Heart left ventricle (tissue), 16 donors: ENCODE measurements at regions not wholly inside any gene's neighbourhood (a gene's known extent, or its start where the extent isn't known, plus 50 kb on each side); places are given as distances from the start of the nearest gene placed in this dataset.
"Not testable (repeated sequence)": the region's sequence is repeated elsewhere in the genome, so short reads cannot be mapped to it uniquely, and the experiment has no call there.

Source experiments
- ATAC-seq, 4 donors: fragments of 200-7000 bp; cut with Tn5 transposase; one replicate each; pipeline ENCODE4 v1.9.1; 2020 to 2022; ENCODE audit warnings: moderate library complexity in 4 of 4, mild to moderate bottlenecking in 3 of 4, moderate number of reproducible peaks in 1 of 4
- DNase-seq, 5 donors: peaks; one replicate each; pipeline ENCODE4 v3.0.0-alpha.2; 2020
- H3K27ac ChIP-seq, 12 donors: fragments of 200-600 bp; sonication (generic) in 4 of 12; one replicate each; pipeline versions ENCODE4 v1.5.0 to v1.8.0; 2016 to 2022; ENCODE audit warnings: mild to moderate bottlenecking in 2 of 12
- H3K27me3 ChIP-seq, 9 donors: fragments of 200-600 bp; sonication (generic) in 2 of 9; one replicate each; pipeline versions ENCODE4 v1.5.1 to v1.8.0; 2016 to 2022; ENCODE audit warnings: mild to moderate bottlenecking in 3 of 9
- H3K36me3 ChIP-seq, 9 donors: fragments of 200-600 bp; sonication (generic) in 2 of 9; one replicate each; pipeline versions ENCODE4 v1.5.0 to v1.8.0; 2018 to 2022; ENCODE audit warnings: mild to moderate bottlenecking in 2 of 9
- H3K4me1 ChIP-seq, 12 donors: fragments of 200-600 bp; sonication (generic) in 4 of 12; one replicate each; pipeline versions ENCODE4 v1.5.0 to v1.8.0; 2016 to 2022; ENCODE audit warnings: mild to moderate bottlenecking in 3 of 12
- H3K4me3 ChIP-seq, 12 donors: fragments of 200-600 bp; sonication (generic) in 4 of 12; one replicate each; pipeline versions ENCODE4 v1.5.0 to v1.8.0; 2017 to 2022; ENCODE audit warnings: mild to moderate bottlenecking in 9 of 12, moderate library complexity in 4 of 12
- H3K9me3 ChIP-seq, 12 donors: fragments of 200-600 bp; sonication (generic) in 4 of 12; one replicate each; pipeline versions ENCODE4 v1.5.0 to v1.8.0; 2016 to 2022; ENCODE audit warnings: mild to moderate bottlenecking in 1 of 12
- WGBS, 4 donors: extraction: QIAGEN DNeasy Blood & Tissue Kit in 2 of 4; methylation state at CpG; one replicate each; pipeline versions ENCODE4 v1.1.5 to v1.1.7; 2013 to 2018; 5-methylcytosine and 5-hydroxymethylcytosine counted together
- intact Hi-C, 10 donors: fragments of 100-400 bp; cut with DNase I; formaldehyde crosslinking; loops; one replicate each; pipeline versions ENCODE4 v1.11.1 to v1.14.2; 2022
- TF ChIP-seq, protein P1 (sequence below), 12 donors: fragments of 200-600 bp; sonication (generic) in 4 of 12; IDR thresholded peaks; one replicate each; pipeline versions ENCODE4 v1.5.0 to v1.8.0; 2018 to 2022; ENCODE audit warnings: antibody characterized with exemption in 12 of 12, mild to moderate bottlenecking in 5 of 12
- donor health status: ischemic (EF 13 %, LVEDD 7.1; RV severe dilation, severe dysfunction).
- donor health status: healthy with polysubstance abuse.
- donor health status: DM: no; HTN: yes; CAD: no.
- donor health status: DM: no; HTN: no; CAD: no.
- donor health status: ischemic (EF 25% LVEDD 6.9; RV normal size, moderate dysfunction).
- donor health status: ischemic (EF 25% LVEDD 5.7; RV mildly dilated, moderate dysfunction).
- donor health status: healthy.
- donor health status: DM: yes; HTN: yes; CAD: no.
- donor health status: ischemic (EF 35%, LVEDD 5.7; RV mildly dilated, moderate dysfunction).
- donor health status: nonischemic (EF 11% LVEDD 7.7; RV severe dilation, severe dysfunction).
- donor health status: DM: yes; HTN: yes; CAD: no.
- donor health status: PGD.
- donor health status: ischemic (EF 29% LVEDD 5.4; RV normal size, mild dysfunction).
- donor health status: nonischemic (EF 23%, LVEDD 6.1; RV moderate dilation, normal function).

- H3K36me3 ChIP-seq, intact Hi-C loops, H3K4me3 ChIP-seq, H3K27ac ChIP-seq, H3K27me3 ChIP-seq, H3K4me1 ChIP-seq, ATAC-seq, H3K9me3 ChIP-seq: not testable (repeated sequence)
- 18 to 44% methylated on average over 3 of the region's 17 CpGs; no CpG with 5 or more reads in 2 of the 4 donors for WGBS, 4 donors
- DNase-seq, result peak in 1 of 5 donors; percentile 6
Measured at GRCh38 chr9:39744898-39745297, 389.4 kb downstream of the SPATA31A1 start.

GRCh38 chr9:39775570-39775969, 420.1 kb downstream of the SPATA31A1 start:
- H3K4me3 ChIP-seq, intact Hi-C loops, H3K27ac ChIP-seq, DNase-seq, ATAC-seq, H3K4me1 ChIP-seq, H3K9me3 ChIP-seq, H3K36me3 ChIP-seq, H3K27me3 ChIP-seq: not testable (repeated sequence)
- no CpG with 5 or more reads among the region's 4 CpGs for WGBS, 4 donors

- H3K4me1 ChIP-seq, intact Hi-C loops, H3K27ac ChIP-seq, H3K36me3 ChIP-seq, H3K27me3 ChIP-seq, H3K9me3 ChIP-seq: not testable (repeated sequence)
- TF ChIP-seq, protein P1, sequence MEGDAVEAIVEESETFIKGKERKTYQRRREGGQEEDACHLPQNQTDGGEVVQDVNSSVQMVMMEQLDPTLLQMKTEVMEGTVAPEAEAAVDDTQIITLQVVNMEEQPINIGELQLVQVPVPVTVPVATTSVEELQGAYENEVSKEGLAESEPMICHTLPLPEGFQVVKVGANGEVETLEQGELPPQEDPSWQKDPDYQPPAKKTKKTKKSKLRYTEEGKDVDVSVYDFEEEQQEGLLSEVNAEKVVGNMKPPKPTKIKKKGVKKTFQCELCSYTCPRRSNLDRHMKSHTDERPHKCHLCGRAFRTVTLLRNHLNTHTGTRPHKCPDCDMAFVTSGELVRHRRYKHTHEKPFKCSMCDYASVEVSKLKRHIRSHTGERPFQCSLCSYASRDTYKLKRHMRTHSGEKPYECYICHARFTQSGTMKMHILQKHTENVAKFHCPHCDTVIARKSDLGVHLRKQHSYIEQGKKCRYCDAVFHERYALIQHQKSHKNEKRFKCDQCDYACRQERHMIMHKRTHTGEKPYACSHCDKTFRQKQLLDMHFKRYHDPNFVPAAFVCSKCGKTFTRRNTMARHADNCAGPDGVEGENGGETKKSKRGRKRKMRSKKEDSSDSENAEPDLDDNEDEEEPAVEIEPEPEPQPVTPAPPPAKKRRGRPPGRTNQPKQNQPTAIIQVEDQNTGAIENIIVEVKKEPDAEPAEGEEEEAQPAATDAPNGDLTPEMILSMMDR (IDR thresholded peaks at IDR 0.05), result peak in 4 of 12 donors; percentile 9 to 22 (median 17)
- DNase-seq (peak; percentile 47 to 85 (median 52)), ATAC-seq (peak; percentile 100)
- H3K4me3 ChIP-seq, result peak overlapping the region in 10 of 12 donors; percentile 20 to 57 (median 38)
- WGBS, 4 donors, result 0 to 7% (median 4%) methylated on average over 10 to 21 of the region's 31 CpGs
Measured at GRCh38 chr9:39791356-39791755, 435.9 kb downstream of the SPATA31A1 start.

- WGBS, 4 donors, result 88 to 100% (median 89%) methylated on average over 2 of the region's 8 CpGs; no CpG with 5 or more reads in 1 of the 4 donors
- intact Hi-C loops, DNase-seq, H3K36me3 ChIP-seq, ATAC-seq, H3K27ac ChIP-seq, H3K27me3 ChIP-seq, H3K4me3 ChIP-seq, H3K9me3 ChIP-seq, H3K4me1 ChIP-seq: not testable (repeated sequence)
Measured at GRCh38 chr9:39797935-39798334, 442.5 kb downstream of the SPATA31A1 start.

DNA sequence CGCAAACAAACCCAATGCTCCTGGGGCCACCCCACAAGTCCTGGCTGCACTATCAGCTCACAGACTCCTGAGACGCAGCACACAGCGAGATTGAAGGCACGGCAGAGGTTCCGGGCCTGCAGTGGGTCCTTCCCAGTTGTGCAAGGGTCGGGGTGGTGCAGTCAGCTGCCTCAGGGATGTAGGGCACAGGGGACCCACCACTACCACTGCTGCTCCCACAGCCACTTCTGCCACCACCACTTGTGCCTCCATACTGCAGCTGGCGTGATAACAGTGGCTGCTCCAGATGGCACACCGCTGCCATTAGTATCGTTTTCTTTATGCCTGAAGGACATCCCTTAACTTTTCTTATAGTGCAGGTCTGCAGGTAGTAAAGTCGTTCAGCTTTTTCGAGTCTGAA, 443.8 kb downstream of the SPATA31A1 start:
- 95 to 100% (median 96%) methylated on average over 3 to 5 of the region's 11 CpGs for WGBS, 4 donors
- H3K27ac ChIP-seq, result not testable (repeated sequence)

GRCh38 chr9:39802561-39802960, 447.1 kb downstream of the SPATA31A1 start:
- intact Hi-C loops, DNase-seq, ATAC-seq, H3K27ac ChIP-seq, H3K4me3 ChIP-seq, H3K36me3 ChIP-seq, H3K27me3 ChIP-seq, H3K4me1 ChIP-seq, H3K9me3 ChIP-seq: not testable (repeated sequence)
- WGBS, 4 donors, result no CpG with 5 or more reads among the region's 2 CpGs

More for the DNA sequence above, 443.8 kb downstream of the SPATA31A1 start:
- intact Hi-C loops, DNase-seq, ATAC-seq, H3K27me3 ChIP-seq, H3K36me3 ChIP-seq, H3K9me3 ChIP-seq, H3K4me1 ChIP-seq, H3K4me3 ChIP-seq: not testable (repeated sequence)

GRCh38 chr9:39809401-39810226, 454.1 kb downstream of the SPATA31A1 start:
- Histone ChIP-seq H3K4me1 (peaks cover 0 to 11% (median 0%) of the 10 kb centered on the region in 12 donors), H3K4me3 (peak overlapping the region; percentile 43 to 74 (median 64)), H3K27ac (peak overlapping the region; percentile 68 to 94 (median 89))
- ATAC-seq (peak in 3 of 4 donors; percentile 72 to 91 (median 81)), DNase-seq (peak; percentile 39 to 89 (median 78))
- 2 to 15% (median 3%) methylated on average over 12 to 36 of the region's 43 CpGs for WGBS, 4 donors
- H3K27me3 ChIP-seq, H3K36me3 ChIP-seq, H3K9me3 ChIP-seq, intact Hi-C loops: not testable (repeated sequence)

- H3K36me3 ChIP-seq, DNase-seq, H3K9me3 ChIP-seq, ATAC-seq, H3K27me3 ChIP-seq, intact Hi-C loops, H3K27ac ChIP-seq: not testable (repeated sequence)
- peak overlapping the region in 1 of 12 donors; percentile 64 for H3K4me3 ChIP-seq
- peaks cover 0 to 11% (median 0%) of the 10 kb centered on the region in 12 donors for H3K4me1 ChIP-seq
- WGBS, 4 donors, result 89 to 100% (median 92%) methylated on average over 2 of the region's 3 CpGs; no CpG with 5 or more reads in 1 of the 4 donors
Measured at GRCh38 chr9:39810401-39810800, 454.9 kb downstream of the SPATA31A1 start.

GRCh38 chr9:39811615-39812014, 456.1 kb downstream of the SPATA31A1 start:
- DNase-seq, H3K36me3 ChIP-seq, H3K9me3 ChIP-seq, intact Hi-C loops, H3K27ac ChIP-seq, H3K27me3 ChIP-seq, H3K4me3 ChIP-seq, ATAC-seq: not testable (repeated sequence)
- 93 to 97% (median 95%) methylated on average over 3 of the region's 3 CpGs for WGBS, 4 donors
- peaks cover 0 to 11% (median 0%) of the 10 kb centered on the region in 12 donors for H3K4me1 ChIP-seq
